ENCODE measurements at regions not wholly inside any gene's neighbourhood (a gene's known extent, or its start where the extent isn't known, plus 50 kb on each side); places are given as distances from the start of the nearest gene placed in this dataset.
"Not testable (repeated sequence)": the region's sequence is repeated elsewhere in the genome, so short reads cannot be mapped to it uniquely, and the experiment has no call there.

DNA sequence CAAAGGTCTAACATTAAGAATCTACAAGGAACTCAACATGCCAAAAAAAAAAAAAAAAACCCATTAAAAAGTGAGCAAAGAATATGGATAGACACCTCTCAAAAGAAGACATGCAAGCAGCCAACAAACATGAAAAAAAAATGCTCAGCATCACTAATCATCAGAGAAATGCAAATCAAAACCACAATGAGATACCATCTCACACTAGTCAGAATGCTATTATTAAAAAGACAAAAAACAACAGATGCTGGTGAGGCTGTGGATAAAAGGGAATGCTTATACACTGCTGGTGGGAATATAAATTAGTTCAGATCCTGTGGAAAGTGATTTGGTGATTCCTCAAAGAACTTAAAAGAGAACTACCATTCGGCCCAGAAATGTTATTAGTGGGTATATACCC, 257.7 kb upstream of the PLET1 start:
- DNase-seq = no peak

DNA sequence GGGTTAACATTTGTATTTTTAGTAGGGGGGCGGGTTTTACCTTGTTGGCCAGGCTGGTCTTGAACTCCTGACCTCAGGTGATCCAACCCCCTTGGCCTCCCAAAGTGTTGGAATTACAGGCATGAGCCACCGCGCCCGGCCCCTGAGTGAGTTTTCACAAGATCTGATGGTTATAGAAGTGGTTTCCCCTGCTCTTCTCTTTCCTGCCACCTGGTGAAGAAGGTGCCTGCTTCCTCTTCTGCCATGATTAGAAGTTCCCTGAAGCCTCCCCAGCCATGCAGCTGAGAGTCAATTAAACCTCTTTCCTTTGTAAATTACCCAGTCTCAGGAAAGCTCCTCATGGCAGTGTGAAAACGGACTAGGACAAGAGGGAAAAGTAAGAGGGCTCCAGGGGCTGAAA, 259.1 kb upstream of the PLET1 start:
- DNase-seq = no peak

DNA sequence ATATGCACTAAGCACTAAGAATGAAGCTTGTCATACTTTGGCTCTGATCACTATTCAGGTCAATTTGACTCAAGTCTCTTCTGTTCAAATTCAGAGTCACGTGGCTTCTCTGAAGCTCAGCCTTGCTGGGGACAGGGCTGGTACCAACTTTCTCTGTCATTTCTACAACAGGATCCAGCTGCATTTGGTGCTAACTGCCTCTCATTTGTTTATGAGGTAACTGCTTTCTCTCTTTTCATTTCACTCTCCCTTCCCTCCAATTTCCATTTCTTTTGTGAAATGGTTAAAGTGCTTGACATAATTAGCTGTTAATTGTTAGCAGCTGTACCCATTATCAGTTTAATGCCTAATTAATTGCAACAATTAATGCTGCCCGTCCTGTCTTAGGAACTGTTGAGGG, 259.7 kb upstream of the PLET1 start:
- DNase-seq = no peak

DNA sequence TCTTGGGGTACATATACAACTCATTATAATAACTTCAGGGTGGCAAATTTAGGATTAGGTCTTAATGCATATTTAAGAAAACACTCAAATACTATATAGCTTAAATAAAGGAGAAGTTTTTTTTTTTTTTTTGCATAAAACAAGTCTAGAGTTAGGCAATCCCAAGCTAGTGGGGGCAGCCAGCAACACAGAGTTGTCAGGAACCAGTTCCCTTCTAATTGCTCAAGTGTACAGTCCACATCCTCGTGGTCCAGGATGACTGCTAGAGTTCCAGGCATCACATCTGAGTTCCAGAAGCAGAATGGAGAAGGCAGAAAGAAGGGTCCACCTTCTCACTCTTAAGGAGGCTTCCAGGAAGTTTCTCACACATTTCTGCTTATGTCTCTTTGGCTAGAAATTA, 261.9 kb upstream of the PLET1 start:
- DNase-seq = no peak

DNA sequence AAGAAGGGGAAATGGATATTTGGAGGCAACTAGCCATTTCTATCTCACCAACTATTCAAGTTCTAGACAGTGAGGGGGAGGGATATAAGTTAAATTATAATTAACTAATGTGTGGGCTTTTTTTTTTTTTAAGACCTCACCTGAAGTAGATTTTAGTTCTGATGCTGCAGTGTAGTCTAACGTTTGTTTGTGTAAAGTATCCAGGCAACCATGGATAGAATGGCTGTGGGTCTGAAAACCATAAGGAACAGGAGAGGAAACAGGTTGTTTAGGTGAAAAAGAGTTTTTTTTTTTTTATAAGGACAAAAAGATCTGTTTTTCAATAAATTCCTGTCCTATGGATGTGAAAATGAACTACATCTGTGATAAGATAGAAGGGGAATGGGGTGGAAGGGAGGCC, 262.4 kb upstream of the PLET1 start:
- DNase-seq = no peak

DNA sequence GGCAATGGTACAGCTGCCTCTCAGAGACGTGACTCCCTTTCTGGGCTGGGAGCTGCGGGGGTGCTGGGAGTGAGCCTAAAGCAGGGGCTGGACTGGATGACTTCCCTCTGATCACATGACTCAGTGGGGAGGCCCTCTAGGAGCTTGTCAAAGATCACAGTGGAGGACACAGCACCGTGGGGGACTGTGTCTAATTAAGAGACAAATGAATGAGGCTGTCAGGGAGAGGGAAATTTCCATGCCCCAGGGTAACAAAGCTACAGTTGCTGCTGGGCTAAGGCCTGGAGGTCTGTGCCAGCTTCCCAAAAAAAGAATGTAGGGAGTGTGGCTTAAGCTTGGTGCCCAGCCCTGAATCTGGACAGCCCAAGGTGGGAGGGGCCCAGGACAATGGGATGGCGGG, 262.8 kb upstream of the PLET1 start:
- DNase-seq = peak; percentile 4

DNA sequence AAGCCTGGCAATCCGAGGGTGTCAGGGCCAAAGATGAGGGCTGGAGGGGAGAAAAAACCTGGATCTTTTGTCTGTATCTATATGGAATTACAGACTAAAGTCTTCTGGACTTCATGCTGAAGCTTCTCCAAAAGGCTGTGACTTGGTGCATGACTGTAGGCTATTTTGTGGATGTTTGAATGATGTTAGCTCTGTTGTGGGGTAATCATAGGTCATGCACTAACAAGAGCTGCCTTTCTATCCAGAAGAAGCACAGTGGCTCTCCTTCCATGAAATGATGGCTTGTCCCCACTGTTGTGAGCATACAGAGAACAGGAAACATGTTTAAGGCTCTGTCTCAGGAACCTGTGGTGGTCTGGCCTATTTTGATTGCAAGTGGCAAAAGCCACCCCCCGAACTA, 263.3 kb upstream of the PLET1 start:
- no peak for DNase-seq

DNA sequence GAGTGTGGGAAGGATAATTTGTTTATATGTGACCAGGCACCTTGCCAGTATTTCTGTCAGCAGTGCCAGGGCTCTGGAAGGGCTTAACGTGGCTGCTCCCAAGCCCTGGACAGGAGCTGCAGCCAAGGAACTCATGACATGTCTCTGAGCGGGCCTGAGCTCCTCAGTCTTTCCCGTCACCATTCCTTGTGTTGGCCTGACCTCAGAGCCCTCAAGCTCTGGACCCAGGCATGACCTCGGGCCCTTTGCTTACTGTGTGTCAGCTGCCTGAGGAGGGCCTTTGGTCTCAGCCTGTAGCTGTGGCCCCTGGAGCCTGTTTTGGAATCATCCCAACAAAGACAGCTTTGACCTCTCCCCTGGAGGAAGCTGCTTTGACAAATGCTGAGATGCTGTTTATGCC, 264.1 kb upstream of the PLET1 start:
- no peak for DNase-seq

DNA sequence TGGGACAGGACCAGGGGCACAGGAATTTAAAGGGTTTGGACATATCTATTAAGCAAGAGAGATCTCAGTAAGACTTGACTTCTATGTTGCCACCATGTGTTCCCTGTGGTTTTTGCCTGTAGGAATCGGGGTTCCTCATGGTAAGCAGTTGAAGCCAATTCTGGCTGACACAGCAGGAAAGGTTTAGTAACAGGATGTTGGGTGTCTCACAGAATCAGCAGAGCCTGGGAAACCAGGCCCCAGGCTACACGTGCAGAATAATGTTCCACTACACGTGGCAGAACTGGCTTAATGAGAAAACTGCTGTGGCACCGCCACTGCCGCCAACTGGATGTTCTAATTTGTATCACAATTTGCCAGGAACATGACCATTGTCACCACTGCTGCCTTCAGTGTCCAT, 264.6 kb upstream of the PLET1 start:
- no peak for DNase-seq

DNA sequence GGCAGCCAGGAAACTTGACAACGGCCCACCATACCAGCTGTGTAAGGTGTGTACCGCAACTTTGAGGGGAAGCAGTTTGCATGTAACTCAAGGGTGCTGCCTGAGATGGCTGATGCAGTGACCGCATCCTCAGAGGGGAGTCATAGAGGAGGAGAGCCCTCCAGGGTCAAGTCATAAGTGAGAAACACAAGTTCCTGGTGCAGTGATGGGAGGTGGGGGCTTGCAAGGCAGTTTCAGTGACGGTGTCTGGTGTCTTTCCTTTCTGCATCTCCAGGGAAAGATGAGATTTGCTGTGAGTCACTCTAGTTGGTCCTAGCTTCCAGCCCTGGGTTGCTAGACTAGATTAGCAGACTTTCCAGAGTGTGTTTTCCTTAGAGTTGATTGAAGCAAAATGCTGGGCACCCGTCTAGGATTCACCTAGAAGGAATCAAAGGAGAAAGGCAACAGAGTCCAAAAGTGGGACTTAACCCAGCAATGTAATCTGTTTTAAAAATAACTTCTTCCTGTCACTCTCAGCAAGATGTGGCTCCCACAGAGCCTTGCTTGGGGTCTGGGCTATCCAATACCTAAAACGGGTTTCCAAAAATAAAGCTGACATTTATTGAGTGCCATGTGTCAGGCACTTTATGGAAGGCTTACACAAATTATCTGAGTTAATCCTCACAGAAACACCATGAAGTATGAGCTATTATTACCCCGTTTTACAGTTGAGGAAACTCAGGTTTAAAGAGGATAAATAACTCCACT, 265.4 kb upstream of the PLET1 start:
- DNase-seq = no peak

DNA sequence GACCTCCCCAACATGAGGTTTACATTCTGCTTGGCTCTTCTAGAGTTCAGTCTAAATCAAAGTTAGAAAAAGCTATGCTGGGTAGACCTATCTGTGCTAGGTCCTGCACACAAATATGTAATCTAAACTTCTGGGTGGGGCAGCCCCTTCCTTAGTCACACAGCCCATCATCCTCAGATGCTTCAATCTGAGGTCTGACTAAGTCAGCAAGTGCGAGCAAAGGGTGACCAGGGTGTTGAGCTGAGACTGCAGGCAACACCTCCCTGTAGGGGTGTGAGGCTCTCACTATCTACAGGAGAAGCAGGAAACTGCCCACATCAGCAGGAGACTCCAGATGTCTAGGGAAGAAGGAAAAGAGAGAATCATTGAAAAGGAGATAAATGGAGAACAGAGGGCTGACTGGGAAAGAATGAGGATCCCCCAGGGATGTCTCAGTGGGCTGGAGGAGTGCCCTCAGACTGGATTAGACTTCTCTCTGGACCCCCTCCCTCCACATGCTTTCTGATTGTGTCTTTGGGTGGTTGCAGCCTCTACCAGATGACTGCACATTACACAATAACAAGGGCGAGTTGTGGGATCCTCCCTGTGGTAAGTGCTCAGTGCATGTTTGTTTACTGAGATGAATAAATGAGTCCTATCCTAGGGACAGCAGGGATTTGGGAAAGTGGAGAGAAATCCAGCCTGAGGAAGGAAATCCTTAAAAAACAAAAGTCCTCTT, 266.2 kb upstream of the PLET1 start:
- DNase-seq = no peak

DNA sequence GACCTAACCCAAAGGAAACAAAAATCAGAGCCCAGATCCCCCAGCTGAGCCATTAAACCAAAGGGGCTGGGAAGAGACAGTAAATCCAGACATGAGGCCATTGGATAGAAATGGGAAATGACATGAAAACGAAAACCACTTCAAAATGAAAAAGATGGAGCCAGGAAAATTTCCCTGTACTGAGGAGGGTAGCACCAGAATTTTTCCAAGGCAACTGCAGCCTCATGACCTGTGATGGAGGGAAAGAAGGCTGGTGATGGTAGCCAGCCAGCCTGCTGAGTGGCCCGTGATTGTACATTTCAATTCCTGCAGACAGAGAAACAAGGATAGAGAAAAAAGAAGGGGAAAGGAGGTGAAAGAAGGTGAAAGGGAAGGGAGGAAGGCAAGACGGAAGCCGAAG, 268.4 kb upstream of the PLET1 start:
- no peak for DNase-seq

DNA sequence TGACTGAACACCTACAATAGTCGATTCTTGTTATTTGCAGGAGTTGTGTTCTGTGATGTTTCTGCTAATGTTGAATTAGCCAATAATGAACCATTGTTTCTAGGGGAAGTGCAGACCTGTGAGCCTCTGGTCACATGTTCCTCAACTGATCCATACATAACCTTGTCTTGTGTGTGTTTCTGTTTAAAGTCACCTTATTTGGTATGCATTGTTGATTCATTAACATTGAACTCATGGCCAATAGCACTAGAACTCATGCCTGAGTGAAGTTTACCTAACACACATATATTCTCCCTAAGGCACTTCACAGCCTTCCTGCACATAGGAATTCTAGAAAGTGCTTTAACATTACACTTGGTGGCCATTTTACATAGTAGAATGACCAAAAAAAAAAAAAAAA, 271.8 kb upstream of the PLET1 start:
- no peak for DNase-seq

DNA sequence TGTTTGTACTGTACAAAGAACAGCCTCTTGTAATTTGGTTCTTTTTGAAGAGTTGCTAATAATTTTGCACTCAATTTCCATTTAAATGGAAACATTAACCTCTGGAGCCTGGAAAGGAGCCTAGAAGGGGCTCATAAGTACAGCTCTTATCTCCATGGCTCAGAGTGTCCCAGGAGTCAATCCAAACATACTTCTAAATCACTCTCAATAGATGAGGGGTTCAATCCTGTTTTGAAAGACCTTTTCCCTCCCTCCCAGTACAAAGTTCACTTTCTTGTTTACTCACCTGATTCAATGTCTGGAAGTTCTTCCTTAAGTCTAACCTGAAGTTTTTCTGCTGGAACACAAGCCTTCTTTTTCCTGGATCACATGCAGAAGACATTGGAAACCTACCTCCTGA, 273.0 kb upstream of the PLET1 start:
- DNase-seq = no peak

DNA sequence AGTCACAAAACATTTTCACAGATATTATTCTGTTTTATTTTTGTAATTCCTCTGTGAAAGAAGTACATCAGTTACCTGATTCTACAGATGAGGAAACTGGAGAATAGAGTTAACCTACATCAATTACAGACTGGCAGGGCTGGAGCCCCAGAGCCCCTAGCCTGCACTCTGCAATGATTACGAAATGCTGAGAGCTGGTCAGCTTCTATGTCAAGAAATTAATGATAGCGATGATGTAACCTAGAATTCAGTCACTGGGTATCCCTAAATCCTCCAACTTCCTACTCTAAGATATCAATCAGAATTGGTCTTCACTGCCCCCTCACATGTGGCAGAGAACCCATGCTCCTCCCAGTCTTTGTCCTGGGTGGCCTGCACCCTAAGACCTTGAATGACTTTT, 273.5 kb upstream of the PLET1 start:
- DNase-seq = no peak

DNA sequence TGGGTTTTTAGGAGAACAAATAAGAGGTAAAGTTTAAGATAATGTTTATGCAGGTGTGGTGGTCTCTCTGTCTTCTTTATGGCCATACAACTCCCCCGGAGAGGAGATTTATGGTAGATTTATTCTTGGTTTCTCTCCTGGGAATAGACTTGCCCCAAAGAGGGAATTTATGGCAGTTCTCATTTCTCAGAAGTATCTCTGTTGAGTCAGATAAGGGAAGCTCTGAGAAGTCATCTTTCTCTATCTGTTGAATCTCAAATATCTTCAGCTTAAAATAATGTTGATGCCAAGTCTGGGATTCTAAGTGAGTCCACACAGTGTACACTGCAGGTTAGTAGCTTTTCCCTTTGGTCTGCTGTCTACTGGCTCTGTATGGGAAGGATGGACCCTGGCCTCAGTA, 276.4 kb upstream of the PLET1 start:
- no peak for DNase-seq

DNA sequence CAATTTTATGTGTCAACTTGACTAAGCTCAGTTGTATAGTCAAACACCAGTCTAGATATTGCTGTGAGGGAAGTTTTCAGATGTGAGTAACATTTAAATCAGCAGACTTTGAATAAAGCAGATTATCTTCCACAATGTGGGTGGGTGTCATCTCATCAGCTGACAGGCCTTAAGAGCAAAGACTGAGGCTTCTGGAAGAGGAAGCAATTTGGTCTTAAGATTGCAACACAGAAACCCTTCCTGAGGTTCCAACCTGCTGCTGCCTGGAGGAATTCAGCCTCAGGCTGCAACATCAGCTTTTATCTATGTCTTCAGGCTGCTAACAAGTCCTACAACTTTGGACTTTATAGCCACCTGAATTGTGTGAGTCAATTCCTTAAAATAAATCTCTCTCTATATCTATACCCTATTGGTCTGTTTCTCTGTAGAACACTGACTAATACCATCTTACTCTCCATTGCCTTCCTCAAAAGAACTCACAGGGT, 277.2 kb upstream of the PLET1 start:
- DNase-seq = no peak

DNA sequence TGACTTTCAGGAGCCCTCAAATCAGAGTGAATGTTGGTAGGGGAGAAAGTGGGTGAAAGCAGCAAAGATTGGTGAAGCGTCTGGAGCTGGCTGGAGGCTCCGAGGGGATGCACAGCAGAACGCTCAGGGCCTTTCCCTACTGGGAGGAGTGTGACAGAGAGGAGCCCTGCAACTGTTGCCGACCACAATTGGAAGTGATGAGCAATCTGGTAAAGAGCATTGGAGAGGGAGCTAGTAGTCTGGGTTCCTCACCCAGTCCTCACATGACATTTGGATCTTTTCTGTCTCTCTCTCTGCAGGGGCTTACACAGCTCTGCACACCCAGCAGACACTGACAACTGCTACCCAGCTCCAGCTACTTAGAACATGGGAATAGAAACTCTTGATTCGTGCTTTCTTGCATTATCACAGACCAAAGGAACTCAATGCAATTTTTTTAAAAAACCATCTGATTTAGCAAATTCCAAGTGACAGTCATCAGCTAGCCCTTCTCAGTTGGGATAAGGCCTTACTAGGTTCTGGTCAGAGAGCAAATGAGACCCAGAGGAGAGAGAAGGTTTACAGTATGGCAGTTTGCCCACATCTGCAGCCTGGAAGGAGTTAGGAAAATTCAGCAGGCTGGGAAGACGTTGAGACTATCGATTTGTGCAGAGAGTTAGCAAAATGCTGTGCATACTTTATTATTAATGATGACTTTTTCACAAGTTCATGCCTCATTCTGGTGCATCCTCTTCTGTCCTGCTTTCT, 278.0 kb upstream of the PLET1 start:
- DNase-seq = no peak

DNA sequence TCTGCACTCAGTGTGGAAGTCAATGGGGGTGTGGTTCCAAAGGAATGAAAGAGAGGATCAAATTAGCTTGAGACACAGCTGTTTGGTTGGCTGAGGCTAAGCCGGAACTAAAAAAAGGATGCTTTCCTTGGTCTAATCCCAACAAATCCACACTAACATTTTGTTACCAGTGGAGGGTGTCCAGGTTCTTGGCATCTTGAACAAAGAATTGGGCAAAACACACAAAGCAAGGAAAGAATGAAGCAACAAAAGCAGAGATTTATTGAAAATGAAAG, 278.6 kb upstream of the PLET1 start:
- DNase-seq = not testable (repeated sequence)

DNA sequence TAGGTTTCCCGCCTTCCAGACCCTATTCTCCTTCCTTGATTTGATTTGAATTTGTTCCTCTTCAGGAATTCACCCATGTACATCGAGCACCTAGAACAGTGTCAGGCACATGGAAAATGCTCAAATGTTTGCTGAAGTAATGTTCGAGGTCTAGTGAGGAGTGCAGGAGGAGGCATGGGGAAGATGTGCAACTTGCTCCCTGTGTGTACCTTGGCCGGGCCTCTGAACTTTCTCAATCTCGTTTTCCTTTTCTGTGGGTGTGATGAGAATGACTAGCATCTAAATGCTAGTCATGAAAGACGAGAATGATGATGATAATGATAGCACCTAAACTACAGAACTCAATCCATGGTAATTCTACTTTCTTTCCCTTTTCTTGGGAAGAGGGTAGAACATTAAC, 279.1 kb upstream of the PLET1 start:
- DNase-seq = no peak

DNA sequence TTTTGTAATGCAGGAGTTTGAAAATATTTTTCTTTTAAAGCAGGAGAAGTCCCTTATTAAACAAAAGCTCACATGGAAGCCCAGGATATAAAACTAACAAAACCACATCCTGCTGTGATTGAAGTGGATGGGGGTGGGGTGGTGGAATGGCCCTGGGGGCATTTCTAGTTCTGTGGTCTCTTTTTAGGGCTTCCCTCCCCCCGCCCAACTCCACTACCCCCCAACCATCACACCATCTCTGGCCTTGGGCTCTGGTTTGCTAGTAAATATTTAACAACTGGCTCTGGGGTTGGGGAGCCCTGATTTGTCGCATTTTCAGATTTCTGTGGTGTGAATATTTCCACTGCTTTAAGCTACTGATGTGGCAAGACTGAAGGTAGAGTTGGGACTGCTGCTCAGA, 279.6 kb upstream of the PLET1 start:
- DNase-seq = no peak

DNA sequence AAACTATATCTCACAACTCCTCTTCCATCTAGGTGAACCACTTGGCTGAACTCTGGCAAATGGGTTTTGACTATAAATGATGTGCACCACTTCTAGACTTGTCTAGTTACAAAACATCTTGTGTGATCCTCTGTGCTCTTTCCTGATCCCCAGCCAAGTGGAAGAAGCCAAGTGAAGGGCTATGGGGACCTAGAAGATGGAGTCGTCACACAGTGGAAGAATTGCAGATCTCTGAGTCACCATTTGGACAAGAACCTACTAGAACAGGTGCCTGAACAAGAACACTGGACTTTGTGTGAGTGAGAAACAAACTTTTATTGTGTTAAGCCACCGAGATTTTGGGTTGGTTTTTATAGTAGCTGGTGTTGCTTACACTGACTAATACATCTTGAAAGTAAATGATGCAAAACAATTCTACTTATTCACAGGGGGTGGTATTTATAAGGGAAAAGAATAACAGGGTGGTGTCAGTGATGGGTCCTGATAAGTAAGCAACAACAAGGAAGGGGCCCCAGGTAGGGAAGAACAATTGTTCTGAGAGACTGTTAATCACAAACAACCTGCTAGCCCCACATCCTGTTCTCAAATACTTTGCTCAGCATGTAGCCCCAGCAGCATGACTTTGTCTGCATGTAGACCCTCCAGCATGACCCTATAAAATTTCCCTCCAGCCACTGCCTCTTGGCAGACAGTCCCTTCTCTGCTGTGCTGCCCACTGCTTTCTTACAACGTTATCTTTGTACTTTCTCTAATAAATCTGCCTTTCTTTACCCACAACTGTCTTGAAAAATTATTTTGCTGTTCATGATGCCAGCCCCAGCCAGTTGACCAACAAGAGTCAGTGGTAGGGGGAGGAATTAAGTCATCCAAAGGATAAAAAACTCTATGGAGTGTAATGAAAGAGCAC, 280.7 kb upstream of the PLET1 start:
- DNase-seq = no peak

DNA sequence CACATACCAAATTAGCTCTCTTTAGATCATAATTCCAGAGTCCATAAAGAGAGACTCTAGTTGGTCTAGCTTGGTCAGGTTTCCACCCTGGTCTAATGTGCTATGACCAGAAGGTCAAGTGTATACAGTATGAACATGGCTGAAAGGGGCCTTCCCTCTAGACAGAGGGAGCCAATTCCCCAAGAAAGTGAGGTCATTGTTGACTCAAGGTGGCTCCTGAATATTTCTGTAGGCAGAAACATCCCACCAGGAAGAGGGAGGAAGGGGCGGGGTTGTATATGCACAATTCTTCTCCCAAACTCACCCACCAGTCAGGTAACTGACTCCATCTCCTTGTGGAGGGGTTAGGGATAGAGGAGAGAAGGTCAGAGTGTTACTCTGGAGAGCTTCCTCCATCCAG, 281.8 kb upstream of the PLET1 start:
- DNase-seq = no peak

All from NCI-H1092 treated with DMSO at 0.1 percent for 48 hours (cell line).